Liver (tissue), 8 donors: ENCODE measurements at regions not wholly inside any gene's neighbourhood (a gene's known extent, or its start where the extent isn't known, plus 50 kb on each side); places are given as distances from the start of the nearest gene placed in this dataset.

ENCODE experiments used
- DNase-seq: peaks from one replicate; pipeline ENCODE4 v3.0.0-alpha.2; 2017; ENCODE audit warnings: low spot score
- H3K27ac ChIP-seq, 2 donors: one replicate each; pipeline ENCODE4 v1.7.0; 2013; ENCODE audit warnings: inconsistent platforms in 2 of 2, low read length in 2 of 2, control low read depth in 1 of 2, low read depth in 1 of 2, mild to moderate bottlenecking in 1 of 2
- H3K27me3 ChIP-seq, 4 donors: one replicate each; pipeline versions ENCODE4 v1.6.1 to v1.7.0; 2013; ENCODE audit warnings: low read length in 3 of 4, inconsistent platforms in 1 of 4, mild to moderate bottlenecking in 1 of 4, moderate library complexity in 1 of 4; ENCODE audit not compliant: control insufficient read depth in 4 of 4, insufficient read depth in 4 of 4
- H3K36me3 ChIP-seq, 4 donors: one replicate each; pipeline versions ENCODE4 v1.6.1 to v1.7.0; 2013; ENCODE audit warnings: low read length in 3 of 4, mild to moderate bottlenecking in 3 of 4, low read depth in 1 of 4, moderate library complexity in 1 of 4; ENCODE audit not compliant: control insufficient read depth in 4 of 4, insufficient read depth in 3 of 4
- H3K4me1 ChIP-seq, 4 donors: one replicate each; pipeline versions ENCODE4 v1.6.1 to v1.7.0; 2013; ENCODE audit warnings: low read length in 3 of 4, mild to moderate bottlenecking in 3 of 4, moderate library complexity in 1 of 4; ENCODE audit not compliant: control insufficient read depth in 4 of 4, insufficient read depth in 4 of 4
- H3K4me3 ChIP-seq, 3 donors: one replicate each; pipeline versions ENCODE4 v1.6.1 to v1.7.0; 2013; ENCODE audit warnings: low read length in 3 of 3, control low read depth in 1 of 3, low read depth in 1 of 3, mild to moderate bottlenecking in 1 of 3
- H3K9ac ChIP-seq, 2 donors: one replicate each; pipeline ENCODE4 v1.7.0; 2013; ENCODE audit warnings: low read length in 2 of 2, mild to moderate bottlenecking in 2 of 2, moderate library complexity in 2 of 2, control low read depth in 1 of 2, low read depth in 1 of 2
- H3K9me3 ChIP-seq, 4 donors: one replicate each; pipeline versions ENCODE4 v1.6.1 to v1.7.0; 2013; ENCODE audit warnings: low read length in 3 of 4; ENCODE audit not compliant: control insufficient read depth in 4 of 4
- CTCF ChIP-seq: fragments of 150-350 bp; IDR thresholded peaks from 2 replicates; pipeline ENCODE4 v1.5.1; 2017; ENCODE audit warnings: improper control_type of control experiment, low read depth, low read length; ENCODE audit not compliant: missing input control
- EGR1 ChIP-seq, 2 donors: IDR thresholded peaks; 2 replicates each; pipeline ENCODE4 v1.6.1; 2016 to 2018; ENCODE audit warnings: antibody characterized with exemption in 2 of 2, low read depth in 2 of 2
- FOXA1 ChIP-seq: IDR thresholded peaks from 2 replicates; pipeline ENCODE4 v1.6.1; 2016; ENCODE audit warnings: antibody characterized with exemption
- FOXA2 ChIP-seq: IDR thresholded peaks from 2 replicates; pipeline ENCODE4 v1.6.1; 2016; ENCODE audit warnings: antibody characterized with exemption
- GABPA ChIP-seq, 2 donors: IDR thresholded peaks in 1 of 2; conservative IDR thresholded peaks in 1 of 2; 2 replicates each; pipeline ENCODE4 v1.6.1; 2016; ENCODE audit warnings: antibody characterized with exemption in 2 of 2, mild to moderate bottlenecking in 1 of 2, moderate library complexity in 1 of 2
- JUND ChIP-seq, 2 donors: IDR thresholded peaks; 2 replicates each; pipeline ENCODE4 v1.6.1; 2016; ENCODE audit warnings: antibody characterized with exemption in 2 of 2
- MAX ChIP-seq: IDR thresholded peaks from 2 replicates; pipeline ENCODE4 v1.6.1; 2016; ENCODE audit warnings: antibody characterized with exemption
- REST ChIP-seq: IDR thresholded peaks from 2 replicates; pipeline ENCODE4 v1.6.1; 2016; ENCODE audit warnings: antibody characterized with exemption, mild to moderate bottlenecking
- RXRA ChIP-seq, 2 donors: IDR thresholded peaks; 2 replicates each; pipeline ENCODE4 v1.6.1; 2017 to 2018; ENCODE audit warnings: antibody characterized with exemption in 2 of 2, mild to moderate bottlenecking in 1 of 2
- SP1 ChIP-seq: IDR thresholded peaks from 2 replicates; pipeline ENCODE4 v1.6.1; 2018; ENCODE audit warnings: antibody characterized with exemption, mild to moderate bottlenecking
- TAF1 ChIP-seq: conservative IDR thresholded peaks from 2 replicates; pipeline ENCODE4 v1.6.1; 2016; ENCODE audit warnings: antibody characterized with exemption, mild to moderate bottlenecking
- YY1 ChIP-seq: IDR thresholded peaks from 2 replicates; pipeline ENCODE4 v1.6.1; 2016; ENCODE audit warnings: antibody characterized with exemption, mild to moderate bottlenecking
- ZBTB33 ChIP-seq: IDR thresholded peaks from 2 replicates; pipeline ENCODE4 v1.6.1; 2016; ENCODE audit warnings: antibody characterized with exemption
- WGBS: extraction: QIAGEN DNeasy Blood & Tissue Kit; methylation state at CpG from one replicate; pipeline ENCODE4 v1.1.7; 2013; 5-methylcytosine and 5-hydroxymethylcytosine counted together
- donor health status: healthy.
- donor health status: healthy.
- donor health status: healthy.
- donor health status: healthy.
- donor health status: healthy.

GRCh38 chr4:36003051-36003450 lies 241.3 kb downstream of the ARAP2 start:
- TF ChIP-seq TAF1 (no peak), YY1 (no peak), RXRA (IDR thresholded peaks at IDR 0.05) (no peak), CTCF (no peak), SP1 (no peak), JUND (IDR thresholded peaks at IDR 0.05) (no peak), EGR1 (IDR thresholded peaks at IDR 0.05; ENCODE audit: low read depth in 2 of 2) (no peak)
- no peak for DNase-seq
- Histone ChIP-seq H3K27me3 (no peaks in the 10 kb centered on the region), H3K4me1 (peaks cover 0 to 4% (median under 1%) of the 10 kb centered on the region in 4 donors), H3K9me3 (no peaks in the 10 kb centered on the region), H3K27ac (no peak overlapping the region), H3K9ac (no peak overlapping the region), H3K36me3 (no peaks in the 10 kb centered on the region), H3K4me3 (no peak overlapping the region)
- 94% methylated on average over 12 of the region's 12 CpGs for WGBS

- H3K4me1 ChIP-seq = peaks cover 0 to 4% (median under 1%) of the 10 kb centered on the region in 4 donors
- H3K36me3 ChIP-seq = no peaks in the 10 kb centered on the region
- no peak for TF ChIP-seq EGR1 (IDR thresholded peaks at IDR 0.05; ENCODE audit: low read depth in 2 of 2)
- no peak for TF ChIP-seq YY1
- no peak for TF ChIP-seq REST
- TF ChIP-seq SP1 = no peak
- no peak for TF ChIP-seq FOXA2
- no peak for TF ChIP-seq GABPA (IDR thresholded peaks at IDR 0.05 in 1 of 2, conservative IDR thresholded peaks at IDR 0.05 in 1 of 2)
- TF ChIP-seq RXRA (IDR thresholded peaks at IDR 0.05) = no peak
- no peak for TF ChIP-seq TAF1
- no peak for TF ChIP-seq FOXA1
- TF ChIP-seq MAX = no peak
- no peak for TF ChIP-seq ZBTB33
- H3K4me3 ChIP-seq = no peak overlapping the region
- H3K27ac ChIP-seq = no peak overlapping the region
- H3K27me3 ChIP-seq = no peaks in the 10 kb centered on the region
- WGBS = 94% methylated on average over 2 of the region's 2 CpGs
- DNase-seq = no peak
- no peak overlapping the region for H3K9ac ChIP-seq
- H3K9me3 ChIP-seq = no peaks in the 10 kb centered on the region
These were observed 240.0 kb downstream of the ARAP2 start for GRCh38 chr4:36004204-36004851.
